K562 (cell line): ENCODE measurements at regions not wholly inside any gene's neighbourhood (a gene's known extent, or its start where the extent isn't known, plus 50 kb on each side); places are given as distances from the start of the nearest gene placed in this dataset.

Experiments
- ATAC-seq: fragments of 200-7000 bp; cut with Tn5 transposase; 3 replicates; pipeline ENCODE4 v1.9.1; 2020; ENCODE audit warnings: moderate library complexity
- BruUV-seq: library from RNA; stranded (reverse); fragments of 400-500 nt; replicated peaks from 2 replicates; lab custom pipeline; 2021; lab: Mats Ljungman, UMichigan
- CTCF ChIA-PET: fragments of 300-600 bp; formaldehyde crosslinking; extraction: SDS; loops from one replicate; lab custom pipeline; 2021; ENCODE audit warnings: low intra/inter-chr PET ratio; lab: Yijun Ruan, JAX
- POLR2A ChIA-PET: fragments of 300-600, 350-650 bp; sonication (Branson Sonifier 250); formaldehyde crosslinking; extraction: SDS; loops from one replicate; lab custom pipeline; 2021; ENCODE audit warnings: antibody characterized with exemption, inconsistent platforms; lab: Yijun Ruan, JAX
- DNase-seq, 4 experiments: peaks; one replicate each; pipeline versions ENCODE4 v3.0.0 to v3.0.0-alpha.2; 2011 to 2018; ENCODE audit warnings: low spot score in 3 of 4, mixed read lengths in 3 of 4; ENCODE audit errors: extremely low read depth in 1 of 4
- FAIRE-seq: peaks from 2 replicates; lab custom pipeline; 2011; peaks lifted over from hg19 to GRCh38; lab: Jason Lieb, UNC
- H2AFZ ChIP-seq: 2 replicates; pipeline ENCODE4 v1.6.0; 2011; ENCODE audit warnings: low read depth, low read length, control low read depth, inconsistent platforms
- H3K27ac ChIP-seq: fragments of 200-600 bp; 3 replicates; pipeline ENCODE4 v1.8.0; 2011; ENCODE audit warnings: low read depth, mild to moderate bottlenecking, control low read depth, inconsistent platforms, low read length, moderate library complexity, mixed read lengths; ENCODE audit errors: extremely low read depth
- H3K27me3 ChIP-seq, 2 experiments: fragments of 300-600 bp in 1 of 2; 2 replicates in 1 of 2; 3 replicates in 1 of 2; pipeline versions ENCODE4 v1.6.0 to v1.8.0; 2011; ENCODE audit warnings: inconsistent platforms in 2 of 2, low read length in 2 of 2, mild to moderate bottlenecking in 1 of 2, mixed read lengths in 1 of 2, moderate library complexity in 1 of 2; ENCODE audit not compliant: control insufficient read depth in 2 of 2, insufficient read depth in 2 of 2
- H3K36me3 ChIP-seq: fragments of 300-600 bp; 3 replicates; pipeline ENCODE4 v1.8.0; 2011; ENCODE audit warnings: mild to moderate bottlenecking, low read length, inconsistent platforms; ENCODE audit not compliant: control insufficient read depth, insufficient read depth
- H3K4me1 ChIP-seq, 2 experiments: fragments of 200-600 bp in 1 of 2; replicated peaks in 1 of 2; 2 replicates in 1 of 2; 3 replicates in 1 of 2; pipeline versions ENCODE4 v1.5.1 to v1.8.0; 2011; ENCODE audit warnings: inconsistent platforms in 2 of 2, low read length in 2 of 2, mild to moderate bottlenecking in 1 of 2, mixed read lengths in 1 of 2, moderate library complexity in 1 of 2; ENCODE audit not compliant: control insufficient read depth in 2 of 2, insufficient read depth in 2 of 2
- H3K4me2 ChIP-seq: 2 replicates; pipeline ENCODE4 v1.6.1; 2011; ENCODE audit warnings: low read length, control low read depth, inconsistent platforms, mixed read lengths; ENCODE audit not compliant: insufficient read depth
- H3K4me3 ChIP-seq: fragments of 200-600 bp; sonication (generic), shearing (Covaris generic); 2 replicates; pipeline ENCODE4 v1.5.1; 2016; ENCODE audit warnings: control low read depth, inconsistent platforms
- H3K79me2 ChIP-seq: fragments of 200-600 bp; 3 replicates; pipeline ENCODE4 v1.8.0; 2011; ENCODE audit warnings: low read length, inconsistent platforms; ENCODE audit not compliant: control insufficient read depth, insufficient read depth
- H3K9ac ChIP-seq, 2 experiments: 2 replicates each; pipeline versions ENCODE4 v1.6.0 to v1.6.1; 2011; ENCODE audit warnings: low read depth in 2 of 2, low read length in 2 of 2, control low read depth in 1 of 2, inconsistent platforms in 1 of 2, mild to moderate bottlenecking in 1 of 2, mixed read lengths in 1 of 2; ENCODE audit not compliant: insufficient read depth in 1 of 2
- H3K9me1 ChIP-seq: one replicate; pipeline ENCODE4 v1.6.0; 2011; ENCODE audit warnings: inconsistent platforms, mild to moderate bottlenecking, low read length, moderate library complexity; ENCODE audit not compliant: control insufficient read depth, insufficient read depth
- H3K9me3 ChIP-seq: replicated peaks from 2 replicates; pipeline ENCODE4 v1.5.1; 2011; ENCODE audit warnings: low read depth, low read length, inconsistent platforms; ENCODE audit not compliant: control insufficient read depth, insufficient read depth
- H4K20me1 ChIP-seq: replicated peaks from 2 replicates; pipeline ENCODE4 v1.6.1; 2011; ENCODE audit warnings: low read length, inconsistent platforms, mixed read lengths; ENCODE audit not compliant: control insufficient read depth, insufficient read depth
- ATF4 ChIP-seq: fragments of 450-650 bp; formaldehyde crosslinking; IDR thresholded peaks from 2 replicates; pipeline ENCODE4 v1.4.0; 2022; ENCODE audit warnings: mild to moderate bottlenecking, moderate library complexity
- GTF2A2 ChIP-seq: IDR thresholded peaks from 2 replicates; pipeline ENCODE4 v1.6.1; 2016; ENCODE audit warnings: mild to moderate bottlenecking, missing genetic modification characterization, missing compliant biosample characterization
- KHSRP ChIP-seq: fragments of 450-650 bp; IDR thresholded peaks from 2 replicates; pipeline ENCODE4 v1.6.1; 2017
- NFE2 ChIP-seq: IDR thresholded peaks from 2 replicates; pipeline ENCODE4 v1.6.1; 2014; ENCODE audit warnings: antibody characterized with exemption, low read depth
- NFE2L1 ChIP-seq: fragments of 450-650 bp; IDR thresholded peaks from 2 replicates; pipeline ENCODE4 v1.6.1; 2016; ENCODE audit warnings: missing genetic modification characterization, low read depth, mild to moderate bottlenecking, missing compliant biosample characterization, moderate library complexity, borderline replicate concordance
- PML ChIP-seq: IDR thresholded peaks from 2 replicates; pipeline ENCODE4 v1.6.1; 2012; ENCODE audit warnings: low read length, inconsistent platforms
- POLR3G ChIP-seq: IDR thresholded peaks from 2 replicates; pipeline ENCODE4 v1.6.1; 2011; ENCODE audit not compliant: insufficient read length, insufficient replicate concordance; ENCODE audit errors: extremely low read depth
- SUPT5H ChIP-seq: fragments of 450-650 bp; IDR thresholded peaks from 2 replicates; pipeline ENCODE4 v1.6.1; 2016
- TAF15 ChIP-seq: fragments of 200-400 bp; formaldehyde crosslinking; IDR thresholded peaks from 2 replicates; pipeline ENCODE4 v1.6.1; 2017; ENCODE audit warnings: mild to moderate bottlenecking, low read depth, low read length, moderate library complexity
- TEAD4 ChIP-seq, 2 experiments: sonication (generic) in 1 of 2; formaldehyde crosslinking in 1 of 2; IDR thresholded peaks; 2 replicates each; pipeline versions ENCODE4 v1.6.1 to v1.8.0; 2012 to 2022; ENCODE audit warnings: borderline replicate concordance in 1 of 2, inconsistent platforms in 1 of 2, low read length in 1 of 2, mild to moderate bottlenecking in 1 of 2, missing genetic modification reagents in 1 of 2
- TFE3 ChIP-seq: fragments of 450-650 bp; formaldehyde crosslinking; IDR thresholded peaks from 2 replicates; pipeline ENCODE4 v1.4.0; 2020; ENCODE audit warnings: mild to moderate bottlenecking, mixed read lengths
- USF1 ChIP-seq: sonication (generic); formaldehyde crosslinking; IDR thresholded peaks from 2 replicates; pipeline ENCODE4 v1.9.0; 2022; ENCODE audit warnings: mild to moderate bottlenecking, missing genetic modification reagents
- ZBTB33 ChIP-seq: sonication (generic); formaldehyde crosslinking; IDR thresholded peaks from 2 replicates; pipeline ENCODE4 v1.8.1; 2023; ENCODE audit warnings: mild to moderate bottlenecking, missing genetic modification reagents
- ZNF134 ChIP-seq: fragments of 250-450 bp; sonication (Bioruptor Pico); conservative IDR thresholded peaks from 2 replicates; pipeline ENCODE4 v1.4.0; 2020
- ZNF561 ChIP-seq: fragments of 450-650 bp; formaldehyde crosslinking; conservative IDR thresholded peaks from 2 replicates; pipeline ENCODE4 v1.4.0; 2020; ENCODE audit warnings: mild to moderate bottlenecking, moderate library complexity
- WGBS: fragments of 100-300 bp; shearing (Covaris generic); methylation state at CpG from one replicate; pipeline ENCODE4 v1.1.6; 2016; ENCODE audit warnings: low coverage, mixed read lengths; ENCODE audit not compliant: insufficient coverage; ENCODE audit errors: missing lambda C conversion rate; 5-methylcytosine and 5-hydroxymethylcytosine counted together
- in situ Hi-C: fragments of 300-500 bp; cut with MboI; formaldehyde crosslinking; loops from 4 replicates; pipeline ENCODE4 v1.15.0; 2018; ENCODE audit warnings: inconsistent platforms, mixed read lengths
- intact Hi-C: fragments of 100-400 bp; cut with micrococcal nuclease; formaldehyde crosslinking; loops from 2 replicates; pipeline ENCODE4 v1.14.2; 2022

GRCh38 chr14:83988275-83988674 is 1541.7 kb upstream of the FLRT2 start:
- CTCF ChIA-PET = no interaction called here

GRCh38 chr14:83991666-83992065 is 1538.3 kb upstream of the FLRT2 start:
- WGBS = 0% methylated on average over 2 of the region's 3 CpGs
- Histone ChIP-seq H2AFZ (no peak overlapping the region), H3K27ac (no peak overlapping the region), H3K4me3 (no peak overlapping the region), H3K4me1 (no peaks in the 10 kb centered on the region), H3K9ac (no peak overlapping the region), H3K79me2 (no peaks in the 10 kb centered on the region), H4K20me1 (no peaks in the 10 kb centered on the region), H3K4me2 (no peak overlapping the region), H3K27me3 (no peaks in the 10 kb centered on the region), H3K36me3 (no peaks in the 10 kb centered on the region), H3K9me1 (no peaks in the 10 kb centered on the region), H3K9me3 (no peaks in the 10 kb centered on the region)
- intact Hi-C loops (no loop called here), in situ Hi-C loops (no loop called here)
- POLR2A ChIA-PET = no interaction called here
- no peak for ATAC-seq
- CTCF ChIA-PET = no interaction called here
- no peak for DNase-seq
- FAIRE-seq = no peak
- no TSS peak for BruUV-seq
- TF ChIP-seq POLR3G (no peak), TFE3 (CRISPR knock-in tag) (no peak), SUPT5H (no peak), NFE2 (no peak), ZNF134 (CRISPR knock-in tag) (no peak), PML (no peak), USF1 (CRISPR knock-in tag) (no peak), KHSRP (no peak), ZBTB33 (no peak)

More at GRCh38 chr14:83988275-83988674, 1541.7 kb upstream of the FLRT2 start:
- 0% methylated on average over 2 of the region's 3 CpGs for WGBS
- Histone ChIP-seq H3K9ac (no peak overlapping the region), H2AFZ (no peak overlapping the region), H3K27me3 (no peaks in the 10 kb centered on the region), H3K36me3 (no peaks in the 10 kb centered on the region), H3K9me1 (no peaks in the 10 kb centered on the region), H3K4me1 (no peaks in the 10 kb centered on the region), H4K20me1 (no peaks in the 10 kb centered on the region), H3K79me2 (no peaks in the 10 kb centered on the region), H3K27ac (no peak overlapping the region), H3K9me3 (no peaks in the 10 kb centered on the region), H3K4me2 (no peak overlapping the region), H3K4me3 (no peak overlapping the region)
- ATAC-seq (no peak), FAIRE-seq (no peak), DNase-seq (no peak)
- BruUV-seq = no TSS peak
- POLR2A ChIA-PET = no interaction called here
- TF ChIP-seq NFE2L1 (tag) (no peak), ZNF561 (CRISPR knock-in tag) (no peak), ATF4 (CRISPR knock-in tag) (0 out of 2 replicates have a peak, but pooled peaks have one; percentile 33), TEAD4 (IDR thresholded peaks at IDR 0.05; ENCODE audit: low read length) (no peak), TEAD4 (CRISPR knock-in tag; IDR thresholded peaks at IDR 0.05; ENCODE audit: borderline replicate concordance) (no peak), GTF2A2 (no peak), TAF15 (no peak)
- intact Hi-C loops (no loop called here), in situ Hi-C loops (no loop called here)
